ENCODE measurements at regions not wholly inside any gene's neighbourhood (a gene's known extent, or its start where the extent isn't known, plus 50 kb on each side); places are given as distances from the start of the nearest gene placed in this dataset.
"Not testable (repeated sequence)": the region's sequence is repeated elsewhere in the genome, so short reads cannot be mapped to it uniquely, and the experiment has no call there.

DNA sequence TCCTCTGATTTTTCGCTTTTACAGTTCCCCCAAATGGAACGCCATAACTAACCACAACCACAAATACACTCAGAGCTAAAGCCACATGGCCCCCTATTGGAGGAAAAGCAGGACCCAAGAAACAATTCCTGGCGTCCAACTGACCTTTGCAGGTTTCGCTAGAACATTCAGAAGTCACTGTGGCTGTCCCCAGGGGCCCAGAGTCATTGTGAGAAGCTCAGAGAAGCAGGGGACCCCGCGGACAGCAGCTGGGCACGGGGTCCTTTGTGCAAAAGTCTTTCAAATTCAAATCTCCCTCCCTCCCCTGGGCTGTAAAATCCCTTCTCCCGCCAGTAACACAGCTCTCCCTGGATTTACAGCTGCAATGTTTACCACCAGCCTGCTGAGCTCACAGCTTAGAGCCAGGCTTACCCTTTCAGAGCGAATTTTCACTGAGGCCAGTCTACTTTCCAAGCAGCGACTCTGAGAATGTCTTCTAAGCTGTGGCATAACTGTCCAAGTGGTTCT is 214.8 kb downstream of the CRLF2 start:
- no TSS peak for BruUV-seq (replicated peaks)
- no peaks in the 10 kb centered on the region for H3K36me3 Mint-ChIP-seq (ENCODE audit: insufficient read depth, unreplicated experiment)
- H3K4me1 Mint-ChIP-seq (ENCODE audit: low read depth, unreplicated experiment), result no peaks in the 10 kb centered on the region
- H3K27ac Mint-ChIP-seq (ENCODE audit: unreplicated experiment), result no peak overlapping the region
- no peaks in the 10 kb centered on the region for H3K27me3 Mint-ChIP-seq (ENCODE audit: unreplicated experiment)
- TF ChIP-seq, protein P1, sequence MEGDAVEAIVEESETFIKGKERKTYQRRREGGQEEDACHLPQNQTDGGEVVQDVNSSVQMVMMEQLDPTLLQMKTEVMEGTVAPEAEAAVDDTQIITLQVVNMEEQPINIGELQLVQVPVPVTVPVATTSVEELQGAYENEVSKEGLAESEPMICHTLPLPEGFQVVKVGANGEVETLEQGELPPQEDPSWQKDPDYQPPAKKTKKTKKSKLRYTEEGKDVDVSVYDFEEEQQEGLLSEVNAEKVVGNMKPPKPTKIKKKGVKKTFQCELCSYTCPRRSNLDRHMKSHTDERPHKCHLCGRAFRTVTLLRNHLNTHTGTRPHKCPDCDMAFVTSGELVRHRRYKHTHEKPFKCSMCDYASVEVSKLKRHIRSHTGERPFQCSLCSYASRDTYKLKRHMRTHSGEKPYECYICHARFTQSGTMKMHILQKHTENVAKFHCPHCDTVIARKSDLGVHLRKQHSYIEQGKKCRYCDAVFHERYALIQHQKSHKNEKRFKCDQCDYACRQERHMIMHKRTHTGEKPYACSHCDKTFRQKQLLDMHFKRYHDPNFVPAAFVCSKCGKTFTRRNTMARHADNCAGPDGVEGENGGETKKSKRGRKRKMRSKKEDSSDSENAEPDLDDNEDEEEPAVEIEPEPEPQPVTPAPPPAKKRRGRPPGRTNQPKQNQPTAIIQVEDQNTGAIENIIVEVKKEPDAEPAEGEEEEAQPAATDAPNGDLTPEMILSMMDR (IDR thresholded peaks at IDR 0.05; ENCODE audit: unreplicated experiment), result no peak
- CTCF ChIA-PET, result no interaction called here
- no peak for DNase-seq
- intact Hi-C loops (cut with micrococcal nuclease; ENCODE audit: unreplicated experiment), result no loop called here
- peaks cover 3% of the 10 kb centered on the region for H3K9me3 Mint-ChIP-seq (ENCODE audit: low read depth, unreplicated experiment)
- no peak overlapping the region for H3K4me3 Mint-ChIP-seq (ENCODE audit: low read depth, unreplicated experiment)

DNA sequence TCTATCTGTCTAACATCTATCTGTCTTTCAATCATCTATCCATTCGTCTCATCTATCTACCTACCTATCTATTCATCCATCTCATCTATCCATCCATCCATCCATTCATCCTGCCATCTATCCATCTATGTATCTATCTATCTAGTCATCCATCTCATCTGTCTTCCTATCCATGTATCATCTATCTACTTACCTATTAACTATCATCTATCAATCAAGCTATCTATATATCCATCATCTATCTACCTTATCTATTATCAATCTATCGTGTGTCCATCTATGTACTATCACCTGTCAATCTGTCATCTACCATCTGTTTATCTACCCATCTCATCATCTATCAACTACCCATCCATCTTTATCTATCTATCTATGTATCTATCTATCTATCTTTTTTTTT is 217.7 kb downstream of the CRLF2 start:
- CTCF ChIA-PET, result no interaction called here
- intact Hi-C loops (cut with micrococcal nuclease; ENCODE audit: unreplicated experiment), result no loop called here
- Mint-ChIP-seq H3K36me3 (ENCODE audit: insufficient read depth, unreplicated experiment) (no peaks in the 10 kb centered on the region), H3K27ac (ENCODE audit: unreplicated experiment) (no peak overlapping the region), H3K4me1 (ENCODE audit: low read depth, unreplicated experiment) (no peaks in the 10 kb centered on the region), H3K4me3 (ENCODE audit: low read depth, unreplicated experiment) (no peak overlapping the region), H3K9me3 (ENCODE audit: low read depth, unreplicated experiment) (peaks cover 17% of the 10 kb centered on the region), H3K27me3 (ENCODE audit: unreplicated experiment) (no peaks in the 10 kb centered on the region)
- DNase-seq, result no peak
- TF ChIP-seq, protein P1 (IDR thresholded peaks at IDR 0.05; ENCODE audit: unreplicated experiment), result no peak
- no TSS peak for BruUV-seq (replicated peaks)

DNA sequence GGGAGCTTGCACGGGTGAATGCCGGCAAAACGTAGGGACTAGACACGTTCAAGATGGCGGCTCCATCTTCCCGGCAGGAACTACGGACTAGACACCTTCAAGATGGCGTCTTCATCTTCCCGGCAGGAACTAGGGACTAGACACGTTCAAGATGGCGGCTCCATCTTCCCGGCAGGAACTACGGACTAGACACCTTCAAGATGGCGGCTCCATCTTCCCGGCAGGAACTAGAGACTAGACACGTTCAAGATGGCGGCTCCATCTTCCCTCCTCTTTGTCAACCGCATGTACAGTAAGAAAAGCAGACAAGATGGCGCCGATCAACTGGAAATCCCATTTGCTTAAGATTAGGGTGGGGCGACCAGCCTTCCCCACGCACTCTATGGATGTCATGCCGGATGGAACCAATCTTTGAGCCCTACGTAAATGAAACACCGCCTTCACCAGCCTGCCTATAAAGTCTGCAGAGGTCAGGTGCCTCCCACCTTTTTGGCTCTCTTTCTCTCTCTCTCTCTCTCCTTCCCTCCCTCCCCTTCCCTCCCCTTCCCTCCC is 222.4 kb downstream of the CRLF2 start:
- CTCF ChIA-PET, result no interaction called here
- DNase-seq, result no peak
- Mint-ChIP-seq H3K27ac (ENCODE audit: unreplicated experiment) (no peak overlapping the region), H3K9me3 (ENCODE audit: low read depth, unreplicated experiment) (peaks cover 19% of the 10 kb centered on the region), H3K4me1 (ENCODE audit: low read depth, unreplicated experiment) (no peaks in the 10 kb centered on the region), H3K27me3 (ENCODE audit: unreplicated experiment) (no peaks in the 10 kb centered on the region), H3K36me3 (ENCODE audit: insufficient read depth, unreplicated experiment) (no peaks in the 10 kb centered on the region), H3K4me3 (ENCODE audit: low read depth, unreplicated experiment) (no peak overlapping the region)
- TF ChIP-seq, protein P1 (IDR thresholded peaks at IDR 0.05; ENCODE audit: unreplicated experiment), result no peak
- no TSS peak for BruUV-seq (replicated peaks)
- intact Hi-C loops (cut with micrococcal nuclease; ENCODE audit: unreplicated experiment), result no loop called here

DNA sequence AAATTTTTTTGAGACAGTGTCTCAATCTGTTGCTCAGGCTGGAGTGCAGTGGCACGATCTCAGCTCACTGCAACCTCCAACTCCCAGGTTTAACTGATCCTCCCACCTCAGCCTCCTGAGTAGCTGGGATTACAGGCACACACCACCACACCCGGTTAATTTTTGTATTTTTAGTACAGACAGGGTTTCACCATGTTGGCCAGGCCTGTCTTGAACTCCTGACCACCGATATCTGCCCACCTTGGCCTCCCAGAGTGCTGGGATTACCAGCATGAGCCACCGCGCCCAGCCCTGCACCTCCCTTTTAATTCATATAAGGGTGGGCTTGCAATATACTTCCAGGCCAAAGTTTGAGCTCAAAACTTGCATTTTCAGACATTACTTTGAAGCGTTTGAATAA is 223.9 kb downstream of the CRLF2 start:
- H3K27me3 Mint-ChIP-seq (ENCODE audit: unreplicated experiment); H3K36me3 Mint-ChIP-seq (ENCODE audit: insufficient read depth, unreplicated experiment); BruUV-seq (replicated peaks); H3K4me1 Mint-ChIP-seq (ENCODE audit: low read depth, unreplicated experiment); H3K4me3 Mint-ChIP-seq (ENCODE audit: low read depth, unreplicated experiment); intact Hi-C loops (cut with micrococcal nuclease; ENCODE audit: unreplicated experiment); CTCF ChIA-PET; H3K27ac Mint-ChIP-seq (ENCODE audit: unreplicated experiment); DNase-seq: not testable (repeated sequence)
- H3K9me3 Mint-ChIP-seq (ENCODE audit: low read depth, unreplicated experiment), result peaks cover 19% of the 10 kb centered on the region

DNA sequence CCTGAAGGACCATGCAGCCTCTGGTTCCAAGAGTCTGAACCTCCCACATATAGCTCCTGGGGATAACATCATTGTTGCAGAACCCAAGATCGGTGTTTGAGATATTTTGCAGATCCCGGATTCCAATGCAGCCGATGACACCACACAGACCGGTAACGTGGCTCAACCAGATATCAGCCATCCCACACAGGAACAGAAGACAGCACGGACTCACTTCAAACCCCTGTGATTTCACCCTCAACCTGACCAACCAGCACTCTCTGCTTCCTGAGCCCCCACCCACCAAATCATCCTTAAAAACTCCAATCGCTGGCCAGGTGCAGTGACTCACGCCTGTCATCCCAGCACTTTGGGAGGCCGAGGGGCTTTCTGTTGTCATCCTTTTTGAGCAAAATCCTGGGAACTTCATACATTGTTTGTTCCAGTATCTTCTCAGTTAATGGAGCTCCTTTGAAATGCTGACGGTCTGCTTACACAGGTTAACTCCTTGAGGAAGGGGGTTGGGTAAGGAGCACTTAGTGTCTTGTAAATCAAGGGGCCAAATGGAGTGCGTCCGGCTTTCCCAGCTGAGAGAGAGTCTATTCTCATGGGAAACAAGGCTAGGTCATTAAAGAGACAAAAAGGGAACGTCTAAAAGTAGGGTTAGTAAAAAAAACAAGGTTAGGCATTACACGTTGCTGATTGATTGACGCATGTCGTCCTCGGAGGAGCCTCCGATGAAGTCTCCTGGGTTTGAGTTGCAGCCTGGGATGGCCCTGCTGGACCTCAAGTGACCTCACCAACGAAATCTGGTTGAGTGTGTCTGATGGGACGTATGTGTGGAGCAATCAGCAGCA is 230.4 kb downstream of the CRLF2 start:
- no peak overlapping the region for H3K4me3 Mint-ChIP-seq (ENCODE audit: low read depth, unreplicated experiment)
- H3K36me3 Mint-ChIP-seq (ENCODE audit: insufficient read depth, unreplicated experiment), result no peaks in the 10 kb centered on the region
- CTCF ChIA-PET, result no interaction called here

More for the DNA sequence above, 230.4 kb downstream of the CRLF2 start:
- Mint-ChIP-seq H3K9me3 (ENCODE audit: low read depth, unreplicated experiment) (no peaks in the 10 kb centered on the region), H3K4me1 (ENCODE audit: low read depth, unreplicated experiment) (no peaks in the 10 kb centered on the region), H3K27ac (ENCODE audit: unreplicated experiment) (no peak overlapping the region), H3K27me3 (ENCODE audit: unreplicated experiment) (no peaks in the 10 kb centered on the region)
- intact Hi-C loops (cut with micrococcal nuclease; ENCODE audit: unreplicated experiment), result no loop called here
- no peak for DNase-seq
- TF ChIP-seq, protein P1 (IDR thresholded peaks at IDR 0.05; ENCODE audit: unreplicated experiment), result no peak
- BruUV-seq (replicated peaks), result no TSS peak
